Adrenal gland (tissue), 9 donors: ENCODE measurements at regions not wholly inside any gene's neighbourhood (a gene's known extent, or its start where the extent isn't known, plus 50 kb on each side); places are given as distances from the start of the nearest gene placed in this dataset.

Source experiments
- DNase-seq, 7 donors: peaks; one replicate each; pipeline ENCODE4 v3.0.0-alpha.2; 2019 to 2020
- H3K27ac ChIP-seq, 5 donors: fragments of 200-600 bp; sonication (generic) in 4 of 5; 1 replicate in 3 of 5; 2 replicates in 2 of 5; pipeline versions ENCODE4 v1.5.1 to v1.8.0; 2016 to 2020; ENCODE audit warnings: mild to moderate bottlenecking in 1 of 5
- H3K27me3 ChIP-seq: fragments of 200-600 bp; 2 replicates; pipeline ENCODE4 v1.8.0; 2021
- H3K36me3 ChIP-seq, 2 donors: fragments of 200-600 bp; replicated peaks in 1 of 2; 1 replicate in 1 of 2; 2 replicates in 1 of 2; pipeline versions ENCODE4 v1.5.1 to v1.8.0; 2018 to 2022
- H3K4me1 ChIP-seq, 2 donors: fragments of 200-600 bp; replicated peaks in 1 of 2; 1 replicate in 1 of 2; 2 replicates in 1 of 2; pipeline versions ENCODE4 v1.5.1 to v1.8.0; 2018 to 2021
- H3K4me3 ChIP-seq, 4 donors: fragments of 200-600 bp; sonication (generic) in 3 of 4; one replicate each; pipeline ENCODE4 v1.5.1; 2016 to 2018
- H3K9me3 ChIP-seq, 3 donors: fragments of 200-600 bp; sonication (generic) in 1 of 3; replicated peaks in 1 of 3; 1 replicate in 2 of 3; 2 replicates in 1 of 3; pipeline versions ENCODE4 v1.5.1 to v1.8.0; 2016 to 2021
- CTCF ChIP-seq, 6 experiments: fragments of 450-650 bp in 4 of 6; fragments of 200-600 bp in 2 of 6; sonication (generic) in 1 of 6; IDR thresholded peaks; 1 replicate in 5 of 6; 2 replicates in 1 of 6; pipeline versions ENCODE4 v1.5.1 to v1.8.0; 2016 to 2021; ENCODE audit warnings: antibody characterized with exemption in 6 of 6, mild to moderate bottlenecking in 2 of 6, moderate library complexity in 1 of 6
- POLR2A ChIP-seq, 2 donors: fragments of 450-650 bp; IDR thresholded peaks; one replicate each; pipeline ENCODE4 v1.6.1; 2017; ENCODE audit warnings: antibody characterized with exemption in 2 of 2, mild to moderate bottlenecking in 2 of 2, moderate library complexity in 1 of 2
- WGBS, 4 donors: extraction: QIAGEN DNeasy Blood & Tissue Kit in 2 of 4; methylation state at CpG; one replicate each; pipeline versions ENCODE4 v1.1.5 to v1.1.7; 2013 to 2017; 5-methylcytosine and 5-hydroxymethylcytosine counted together
- intact Hi-C, 2 donors: fragments of 100-400 bp; cut with DNase I; formaldehyde crosslinking; loops; one replicate each; pipeline versions ENCODE4 v1.14.1 to v1.15.0; 2022 to 2023
- donor health status: healthy with polysubstance abuse.
- donor health status: Bipolar disorder and iron deficiency.
- donor health status: DM: yes; HTN: yes; CAD: no.
- donor health status: DM: no; HTN: no; CAD: no.
- donor health status: DM: no; HTN: no; CAD: no.

GRCh38 chr2:71815701-71816474, 331.8 kb downstream of the CYP26B1 start:
- Histone ChIP-seq H3K27ac (no peak overlapping the region), H3K9me3 (no peaks in the 10 kb centered on the region), H3K4me3 (no peak overlapping the region), H3K27me3 (no peaks in the 10 kb centered on the region), H3K36me3 (no peaks in the 10 kb centered on the region), H3K4me1 (no peaks in the 10 kb centered on the region)
- WGBS, 4 donors = 86 to 98% (median 89%) methylated on average over 5 of the region's 5 CpGs
- TF ChIP-seq CTCF (IDR thresholded peaks at IDR 0.05) (no peak), POLR2A (IDR thresholded peaks at IDR 0.05) (no peak)
- intact Hi-C loops = loop anchor here in 1 of 2 donors (10.0 kb wide), 1 partner anchor 109 kb away; no protein-coding TSS in a partner anchor
- no peak for DNase-seq

- no peaks in the 10 kb centered on the region for H3K4me1 ChIP-seq
- no peaks in the 10 kb centered on the region for H3K36me3 ChIP-seq
- H3K27ac ChIP-seq = no peak overlapping the region
- 82 to 87% (median 85%) methylated on average over 2 of the region's 2 CpGs for WGBS, 4 donors
- no peak for DNase-seq
- TF ChIP-seq POLR2A (IDR thresholded peaks at IDR 0.05) (no peak), CTCF (IDR thresholded peaks at IDR 0.05) (no peak)
- intact Hi-C loops = loop anchor here in 1 of 2 donors (10.0 kb wide), 1 partner anchor 110 kb away; no protein-coding TSS in a partner anchor
- H3K27me3 ChIP-seq = no peaks in the 10 kb centered on the region
- no peaks in the 10 kb centered on the region for H3K9me3 ChIP-seq
- H3K4me3 ChIP-seq = no peak overlapping the region
Observed at GRCh38 chr2:71814885-71815284, 332.8 kb downstream of the CYP26B1 start.

GRCh38 chr2:71813807-71814470, 333.7 kb downstream of the CYP26B1 start:
- Histone ChIP-seq H3K9me3 (no peaks in the 10 kb centered on the region), H3K27ac (no peak overlapping the region), H3K4me3 (no peak overlapping the region), H3K27me3 (no peaks in the 10 kb centered on the region), H3K36me3 (no peaks in the 10 kb centered on the region), H3K4me1 (no peaks in the 10 kb centered on the region)
- WGBS, 4 donors = 74 to 86% (median 83%) methylated on average over 4 of the region's 4 CpGs
- peak in 1 of 7 donors; percentile 46 for DNase-seq
- no peak for TF ChIP-seq CTCF (IDR thresholded peaks at IDR 0.05)
- TF ChIP-seq POLR2A (IDR thresholded peaks at IDR 0.05) = no peak
- intact Hi-C loops = loop anchor here in 1 of 2 donors (10.0 kb wide), 1 partner anchor 111 kb away; no protein-coding TSS in a partner anchor

- TF ChIP-seq POLR2A (IDR thresholded peaks at IDR 0.05) (no peak), CTCF (IDR thresholded peaks at IDR 0.05) (no peak)
- intact Hi-C loops = loop anchor here in 1 of 2 donors (10.0 kb wide), 1 partner anchor 111 kb away; no protein-coding TSS in a partner anchor
- WGBS, 4 donors = 77 to 90% (median 80%) methylated on average over 4 of the region's 4 CpGs
- peak in 1 of 7 donors; percentile 17 for DNase-seq
- Histone ChIP-seq H3K27ac (no peak overlapping the region), H3K9me3 (no peaks in the 10 kb centered on the region), H3K4me3 (no peak overlapping the region), H3K27me3 (no peaks in the 10 kb centered on the region), H3K4me1 (no peaks in the 10 kb centered on the region), H3K36me3 (no peaks in the 10 kb centered on the region)
Observed at GRCh38 chr2:71813315-71813714, 334.3 kb downstream of the CYP26B1 start.
